Progenitor cell of endocrine pancreas (in vitro differentiated cells): ENCODE measurements at regions not wholly inside any gene's neighbourhood (a gene's known extent, or its start where the extent isn't known, plus 50 kb on each side); places are given as distances from the start of the nearest gene placed in this dataset.

ENCODE experiments used
- DNase-seq: peaks from one replicate; pipeline ENCODE4 v3.0.0; 2021; ENCODE audit warnings: low spot score; ENCODE audit not compliant: unreplicated experiment
- H3K27ac Mint-ChIP-seq: 2 replicates; pipeline ENCODE4 v1.8.0; 2021; ENCODE audit warnings: mild to moderate bottlenecking, moderate library complexity, mixed read lengths
- H3K27me3 Mint-ChIP-seq: 2 replicates; pipeline ENCODE4 v1.8.0; 2021; ENCODE audit warnings: mixed read lengths
- H3K36me3 Mint-ChIP-seq: 2 replicates; pipeline ENCODE4 v1.8.0; 2022; ENCODE audit warnings: mixed read lengths; ENCODE audit not compliant: insufficient read depth
- H3K4me1 Mint-ChIP-seq: 2 replicates; pipeline ENCODE4 v1.8.0; 2021; ENCODE audit warnings: low read depth, mixed read lengths
- H3K4me3 Mint-ChIP-seq: 2 replicates; pipeline ENCODE4 v1.8.0; 2021; ENCODE audit warnings: low read depth, mild to moderate bottlenecking, moderate library complexity, mixed read lengths
- H3K9me3 Mint-ChIP-seq: 2 replicates; pipeline ENCODE4 v1.8.0; 2021; ENCODE audit warnings: low read depth, mixed read lengths
- CTCF ChIP-seq: fragments of 200-600 bp; sonication (generic); IDR thresholded peaks from one replicate; pipeline ENCODE4 v1.5.0; 2021; ENCODE audit warnings: antibody characterized with exemption, mild to moderate bottlenecking; ENCODE audit not compliant: unreplicated experiment

- no peak overlapping the region for H3K27ac Mint-ChIP-seq
- peaks cover 3% of the 10 kb centered on the region for H3K9me3 Mint-ChIP-seq
- no peak for TF ChIP-seq CTCF
- H3K27me3 Mint-ChIP-seq, result peaks cover 24% of the 10 kb centered on the region
- no peak overlapping the region for H3K4me3 Mint-ChIP-seq
- H3K36me3 Mint-ChIP-seq, result no peaks in the 10 kb centered on the region
- no peak for DNase-seq
- H3K4me1 Mint-ChIP-seq, result peaks cover 3% of the 10 kb centered on the region
Observed at GRCh38 chr12:114302606-114303315, 103.2 kb downstream of the TBX5 start.

- Mint-ChIP-seq H3K4me3 (no peak overlapping the region), H3K4me1 (peaks cover 3% of the 10 kb centered on the region), H3K9me3 (peaks cover 3% of the 10 kb centered on the region), H3K36me3 (no peaks in the 10 kb centered on the region), H3K27ac (no peak overlapping the region), H3K27me3 (peaks cover 20% of the 10 kb centered on the region)
- TF ChIP-seq CTCF, result no peak
- DNase-seq, result no peak
Observed at GRCh38 chr12:114302117-114302516, 103.8 kb downstream of the TBX5 start.

GRCh38 chr12:114294303-114294685 is 111.7 kb downstream of the TBX5 start:
- Mint-ChIP-seq H3K27ac (no peak overlapping the region), H3K4me1 (no peaks in the 10 kb centered on the region), H3K36me3 (no peaks in the 10 kb centered on the region), H3K9me3 (peaks cover 3% of the 10 kb centered on the region), H3K27me3 (peaks cover 9% of the 10 kb centered on the region), H3K4me3 (no peak overlapping the region)
- no peak for TF ChIP-seq CTCF
- no peak for DNase-seq

- peaks cover 6% of the 10 kb centered on the region for H3K27me3 Mint-ChIP-seq
- no peak for TF ChIP-seq CTCF
- H3K4me3 Mint-ChIP-seq, result no peak overlapping the region
- DNase-seq, result no peak
- no peaks in the 10 kb centered on the region for H3K36me3 Mint-ChIP-seq
- H3K27ac Mint-ChIP-seq, result no peak overlapping the region
- no peaks in the 10 kb centered on the region for H3K4me1 Mint-ChIP-seq
- H3K9me3 Mint-ChIP-seq, result peaks cover 3% of the 10 kb centered on the region
Observed at GRCh38 chr12:114293571-114294302, 112.2 kb downstream of the TBX5 start.

- H3K27ac Mint-ChIP-seq, result no peak overlapping the region
- no peak overlapping the region for H3K4me3 Mint-ChIP-seq
- H3K4me1 Mint-ChIP-seq, result peaks cover 2% of the 10 kb centered on the region
- peaks cover 6% of the 10 kb centered on the region for H3K27me3 Mint-ChIP-seq
- no peak for TF ChIP-seq CTCF
- peaks cover 3% of the 10 kb centered on the region for H3K9me3 Mint-ChIP-seq
- no peaks in the 10 kb centered on the region for H3K36me3 Mint-ChIP-seq
- no peak for DNase-seq
Observed at GRCh38 chr12:114293073-114293472, 112.9 kb downstream of the TBX5 start.
